SK-N-SH (cell line): ENCODE measurements at regions not wholly inside any gene's neighbourhood (a gene's known extent, or its start where the extent isn't known, plus 50 kb on each side); places are given as distances from the start of the nearest gene placed in this dataset.

Source experiments
- CTCF ChIA-PET: fragments of 300-600, 350-600 bp; formaldehyde crosslinking; extraction: SDS; loops from one replicate; lab custom pipeline; 2021; lab: Yijun Ruan, JAX
- POLR2A ChIA-PET: fragments of 350-600 bp; sonication (Branson Sonifier 250); formaldehyde crosslinking; extraction: SDS; loops from one replicate; lab custom pipeline; 2020; ENCODE audit warnings: antibody characterized with exemption, inconsistent platforms; lab: Yijun Ruan, JAX
- DNase-seq: peaks from one replicate; pipeline ENCODE4 v3.0.0; 2012
- H2AFZ ChIP-seq: fragments of 200-600 bp; sonication (generic); 2 replicates; pipeline ENCODE4 v1.8.1; 2016; ENCODE audit warnings: antibody characterized with exemption, mild to moderate bottlenecking, low read depth
- H3F3A ChIP-seq: fragments of 200-600 bp; sonication (generic); replicated peaks from 2 replicates; pipeline ENCODE3; 2016; ENCODE audit warnings: antibody characterized with exemption, mild to moderate bottlenecking; ENCODE audit not compliant: insufficient read depth
- H3K27ac ChIP-seq, 2 experiments: fragments of 200-500 bp in 1 of 2; fragments of 200-600 bp in 1 of 2; sonication (Bioruptor generic) in 1 of 2; sonication (generic), shearing (Covaris generic) in 1 of 2; 2 replicates each; pipeline versions ENCODE4 v1.5.1 to v1.6.1; 2014 to 2016; ENCODE audit warnings: low read depth in 2 of 2, inconsistent platforms in 1 of 2, low read length in 1 of 2, mild to moderate bottlenecking in 1 of 2, mixed read lengths in 1 of 2
- H3K27me3 ChIP-seq: fragments of 200-600 bp; sonication (generic), shearing (Covaris generic); 2 replicates; pipeline ENCODE4 v1.6.1; 2016; ENCODE audit warnings: mixed run types; ENCODE audit not compliant: insufficient read depth
- H3K36me3 ChIP-seq, 2 experiments: fragments of 200-500 bp in 1 of 2; fragments of 200-600 bp in 1 of 2; sonication (Bioruptor generic) in 1 of 2; sonication (generic) in 1 of 2; replicated peaks in 1 of 2; 2 replicates each; pipeline versions ENCODE3 to v1.5.1; 2014 to 2016; ENCODE audit warnings: low read length in 1 of 2, mild to moderate bottlenecking in 1 of 2; ENCODE audit not compliant: insufficient read depth in 2 of 2, control insufficient read depth in 1 of 2
- H3K4me1 ChIP-seq, 2 experiments: fragments of 200-500 bp in 1 of 2; fragments of 200-600 bp in 1 of 2; sonication (Bioruptor generic) in 1 of 2; sonication (generic), shearing (Covaris generic) in 1 of 2; 2 replicates each; pipeline versions ENCODE4 v1.5.1 to v1.6.1; 2014 to 2016; ENCODE audit warnings: low read depth in 1 of 2, low read length in 1 of 2, mixed run types in 1 of 2; ENCODE audit not compliant: insufficient read depth in 2 of 2, control insufficient read depth in 1 of 2
- H3K4me2 ChIP-seq: fragments of 200-600 bp; sonication (generic), shearing (Covaris generic); 2 replicates; pipeline ENCODE4 v1.6.1; 2017; ENCODE audit warnings: mixed run types
- H3K4me3 ChIP-seq, 2 experiments: fragments of 200-500 bp in 1 of 2; fragments of 200-600 bp in 1 of 2; sonication (Bioruptor generic) in 1 of 2; sonication (generic), shearing (Covaris generic) in 1 of 2; 2 replicates each; pipeline versions ENCODE4 v1.5.1 to v1.8.1; 2014 to 2016; ENCODE audit warnings: low read depth in 2 of 2, inconsistent platforms in 1 of 2, low read length in 1 of 2, mild to moderate bottlenecking in 1 of 2, mixed read lengths in 1 of 2, moderate library complexity in 1 of 2
- H3K79me2 ChIP-seq: fragments of 200-600 bp; sonication (generic); 2 replicates; pipeline ENCODE4 v1.8.1; 2017; ENCODE audit warnings: mild to moderate bottlenecking; ENCODE audit not compliant: insufficient read depth
- H3K9ac ChIP-seq: fragments of 200-600 bp; sonication (generic); 2 replicates; pipeline ENCODE4 v1.6.1; 2017; ENCODE audit warnings: mixed run types
- H3K9me2 ChIP-seq: fragments of 200-600 bp; sonication (generic); 2 replicates; pipeline ENCODE4 v1.6.1; 2017; ENCODE audit warnings: mixed run types
- H3K9me3 ChIP-seq: fragments of 200-600 bp; sonication (generic); 2 replicates; pipeline ENCODE4 v1.6.1; 2017; ENCODE audit warnings: mixed run types, mild to moderate bottlenecking, moderate library complexity
- H4K20me1 ChIP-seq: fragments of 200-600 bp; sonication (generic); 2 replicates; pipeline ENCODE4 v1.6.1; 2017; ENCODE audit warnings: mild to moderate bottlenecking, mixed run types; ENCODE audit not compliant: insufficient read depth
- CHD2 ChIP-seq: fragments of 150-350 bp; IDR thresholded peaks from 2 replicates; pipeline ENCODE4 v1.6.1; 2018; ENCODE audit warnings: low read length; ENCODE audit not compliant: partially characterized antibody
- EZH2phosphoT487 ChIP-seq: fragments of 200-600 bp; sonication (generic); IDR thresholded peaks from 2 replicates; pipeline ENCODE4 v1.6.1; 2017; ENCODE audit warnings: low read depth, mixed run types, mild to moderate bottlenecking, antibody characterized with exemption, moderate library complexity, borderline replicate concordance
- FOSL2 ChIP-seq: IDR thresholded peaks from 2 replicates; pipeline ENCODE4 v1.4.0; 2012; ENCODE audit warnings: low read depth, mild to moderate bottlenecking, moderate library complexity, borderline replicate concordance
- FOXJ3 ChIP-seq: sonication (generic); formaldehyde crosslinking; IDR thresholded peaks from 2 replicates; pipeline ENCODE4 v1.5.1; 2020; ENCODE audit warnings: mild to moderate bottlenecking, missing genetic modification reagents
- FOXM1 ChIP-seq: IDR thresholded peaks from 2 replicates; pipeline ENCODE4 v1.4.0; 2012; ENCODE audit warnings: low read depth, mild to moderate bottlenecking
- GABPA ChIP-seq: IDR thresholded peaks from 2 replicates; pipeline ENCODE4 v1.4.0; 2012; ENCODE audit warnings: low read depth, mild to moderate bottlenecking
- IRF3 ChIP-seq: fragments of 150-350 bp; IDR thresholded peaks from 2 replicates; pipeline ENCODE4 v1.6.1; 2016; ENCODE audit warnings: mild to moderate bottlenecking, low read depth, low read length
- JUND ChIP-seq: IDR thresholded peaks from 2 replicates; pipeline ENCODE4 v1.4.0; 2012
- MEF2A ChIP-seq: IDR thresholded peaks from 2 replicates; pipeline ENCODE4 v1.4.0; 2012; ENCODE audit warnings: low read depth, borderline replicate concordance
- MXI1 ChIP-seq: IDR thresholded peaks from 2 replicates; pipeline ENCODE4 v1.6.1; 2012; ENCODE audit warnings: mild to moderate bottlenecking, low read depth, low read length, improper control_type of control experiment
- NRF1 ChIP-seq: IDR thresholded peaks from 2 replicates; pipeline ENCODE4 v1.6.1; 2012; ENCODE audit warnings: low read depth, mild to moderate bottlenecking, low read length
- RAD21 ChIP-seq: IDR thresholded peaks from 2 replicates; pipeline ENCODE4 v1.6.1; 2012; ENCODE audit warnings: mild to moderate bottlenecking, low read length
- RCOR1 ChIP-seq: fragments of 150-350 bp; IDR thresholded peaks from 2 replicates; pipeline ENCODE4 v1.6.1; 2017; ENCODE audit warnings: antibody characterized with exemption, low read length
- RFX5 ChIP-seq: IDR thresholded peaks from 2 replicates; pipeline ENCODE4 v1.6.1; 2012; ENCODE audit warnings: mild to moderate bottlenecking, improper control_type of control experiment, low read length
- RXRA ChIP-seq: IDR thresholded peaks from 2 replicates; pipeline ENCODE4 v1.4.0; 2012; ENCODE audit warnings: low read depth, mild to moderate bottlenecking, borderline replicate concordance
- SIN3A ChIP-seq: IDR thresholded peaks from 2 replicates; pipeline ENCODE4 v1.6.1; 2012; ENCODE audit warnings: low read depth, mild to moderate bottlenecking, low read length, moderate library complexity, borderline replicate concordance
- TCF12 ChIP-seq: IDR thresholded peaks from 2 replicates; pipeline ENCODE4 v1.4.0; 2012
- TEAD4 ChIP-seq: IDR thresholded peaks from 2 replicates; pipeline ENCODE4 v1.4.0; 2012; ENCODE audit warnings: mild to moderate bottlenecking, borderline replicate concordance; ENCODE audit not compliant: insufficient read depth
- YY1 ChIP-seq: IDR thresholded peaks from 2 replicates; pipeline ENCODE4 v1.4.0; 2012; ENCODE audit warnings: low read depth, mild to moderate bottlenecking
- WGBS: methylation state at CpG from one replicate; pipeline ENCODE4 v1.1.6; 2017; ENCODE audit warnings: low lambda C conversion rate; 5-methylcytosine and 5-hydroxymethylcytosine counted together
- TF ChIP-seq, protein P1 (sequence below): IDR thresholded peaks from 2 replicates; pipeline ENCODE4 v1.4.0; 2012; ENCODE audit warnings: low read depth
- TF ChIP-seq, protein P2 (sequence below): IDR thresholded peaks from 2 replicates; pipeline ENCODE4 v1.6.1; 2012; ENCODE audit warnings: mild to moderate bottlenecking, low read depth, low read length, moderate library complexity
- TF ChIP-seq, protein P3 (sequence below): IDR thresholded peaks from 2 replicates; pipeline ENCODE4 v1.4.0; 2012; ENCODE audit warnings: low read depth, borderline replicate concordance

GRCh38 chr1:209355415-209355814, 228.1 kb upstream of the CAMK1G start:
- no peak overlapping the region for H3K4me2 ChIP-seq
- H3K79me2 ChIP-seq, result no peaks in the 10 kb centered on the region
- H3K9ac ChIP-seq, result no peak overlapping the region
- TF ChIP-seq, protein P1, sequence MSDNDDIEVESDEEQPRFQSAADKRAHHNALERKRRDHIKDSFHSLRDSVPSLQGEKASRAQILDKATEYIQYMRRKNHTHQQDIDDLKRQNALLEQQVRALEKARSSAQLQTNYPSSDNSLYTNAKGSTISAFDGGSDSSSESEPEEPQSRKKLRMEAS, result no peak
- TF ChIP-seq RXRA (no peak), FOXJ3 (no peak), MEF2A (no peak), GABPA (no peak), CHD2 (no peak), FOXM1 (no peak), SIN3A (no peak), JUND (no peak), MXI1 (no peak), IRF3 (no peak), FOSL2 (no peak)
- TF ChIP-seq, all 33 proteins: peak for 0
- Histone ChIP-seq H3K4me1 (peaks cover 0 to 27% of the 10 kb centered on the region in 2 experiments; a peak in 2 of 4 replicates), H3K27ac (no peak overlapping the region), H3F3A (peaks cover 3% of the 10 kb centered on the region), H4K20me1 (no peaks in the 10 kb centered on the region), H3K9me2 (no peaks in the 10 kb centered on the region), H3K4me3 (no peak overlapping the region), H3K9me3 (no peaks in the 10 kb centered on the region), H3K27me3 (no peaks in the 10 kb centered on the region), H3K36me3 (no peaks in the 10 kb centered on the region), H2AFZ (no peak overlapping the region)
- DNase-seq, result no peak
- WGBS, result 92% methylated on average over 4 of the region's 4 CpGs
- CTCF ChIA-PET, result interaction anchor here (0.8 to 9.2 kb wide), 21 partner anchors 13 to 703 kb away, joined by 3 to 133 read pairs (median 9); no protein-coding TSS in a partner anchor
- POLR2A ChIA-PET, result no interaction called here

GRCh38 chr1:209356976-209357377, 226.5 kb upstream of the CAMK1G start:
- Histone ChIP-seq H3F3A (peaks cover 3% of the 10 kb centered on the region), H3K27me3 (no peaks in the 10 kb centered on the region), H3K4me1 (peaks cover 0 to 16% of the 10 kb centered on the region in 2 experiments; a peak in 2 of 4 replicates), H3K9me3 (no peaks in the 10 kb centered on the region), H2AFZ (no peak overlapping the region), H3K27ac (no peak overlapping the region), H3K4me2 (no peak overlapping the region), H3K9ac (no peak overlapping the region), H3K79me2 (no peaks in the 10 kb centered on the region), H3K4me3 (no peak overlapping the region), H3K36me3 (no peaks in the 10 kb centered on the region), H4K20me1 (no peaks in the 10 kb centered on the region), H3K9me2 (no peaks in the 10 kb centered on the region)
- CTCF ChIA-PET, result interaction anchor here (1.3 kb wide), 1 partner anchor 10 kb away, joined by 3 read pairs; no protein-coding TSS in a partner anchor
- TF ChIP-seq RXRA (no peak), JUND (no peak), RCOR1 (no peak), YY1 (no peak), EZH2phosphoT487 (no peak), NRF1 (no peak), MXI1 (no peak), FOXM1 (no peak), RAD21 (no peak), TEAD4 (no peak), RFX5 (no peak), FOXJ3 (no peak), TCF12 (no peak)
- TF ChIP-seq, protein P2, sequence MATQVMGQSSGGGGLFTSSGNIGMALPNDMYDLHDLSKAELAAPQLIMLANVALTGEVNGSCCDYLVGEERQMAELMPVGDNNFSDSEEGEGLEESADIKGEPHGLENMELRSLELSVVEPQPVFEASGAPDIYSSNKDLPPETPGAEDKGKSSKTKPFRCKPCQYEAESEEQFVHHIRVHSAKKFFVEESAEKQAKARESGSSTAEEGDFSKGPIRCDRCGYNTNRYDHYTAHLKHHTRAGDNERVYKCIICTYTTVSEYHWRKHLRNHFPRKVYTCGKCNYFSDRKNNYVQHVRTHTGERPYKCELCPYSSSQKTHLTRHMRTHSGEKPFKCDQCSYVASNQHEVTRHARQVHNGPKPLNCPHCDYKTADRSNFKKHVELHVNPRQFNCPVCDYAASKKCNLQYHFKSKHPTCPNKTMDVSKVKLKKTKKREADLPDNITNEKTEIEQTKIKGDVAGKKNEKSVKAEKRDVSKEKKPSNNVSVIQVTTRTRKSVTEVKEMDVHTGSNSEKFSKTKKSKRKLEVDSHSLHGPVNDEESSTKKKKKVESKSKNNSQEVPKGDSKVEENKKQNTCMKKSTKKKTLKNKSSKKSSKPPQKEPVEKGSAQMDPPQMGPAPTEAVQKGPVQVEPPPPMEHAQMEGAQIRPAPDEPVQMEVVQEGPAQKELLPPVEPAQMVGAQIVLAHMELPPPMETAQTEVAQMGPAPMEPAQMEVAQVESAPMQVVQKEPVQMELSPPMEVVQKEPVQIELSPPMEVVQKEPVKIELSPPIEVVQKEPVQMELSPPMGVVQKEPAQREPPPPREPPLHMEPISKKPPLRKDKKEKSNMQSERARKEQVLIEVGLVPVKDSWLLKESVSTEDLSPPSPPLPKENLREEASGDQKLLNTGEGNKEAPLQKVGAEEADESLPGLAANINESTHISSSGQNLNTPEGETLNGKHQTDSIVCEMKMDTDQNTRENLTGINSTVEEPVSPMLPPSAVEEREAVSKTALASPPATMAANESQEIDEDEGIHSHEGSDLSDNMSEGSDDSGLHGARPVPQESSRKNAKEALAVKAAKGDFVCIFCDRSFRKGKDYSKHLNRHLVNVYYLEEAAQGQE, result no peak
- TF ChIP-seq, protein P1, result no peak
- TF ChIP-seq, protein P3, sequence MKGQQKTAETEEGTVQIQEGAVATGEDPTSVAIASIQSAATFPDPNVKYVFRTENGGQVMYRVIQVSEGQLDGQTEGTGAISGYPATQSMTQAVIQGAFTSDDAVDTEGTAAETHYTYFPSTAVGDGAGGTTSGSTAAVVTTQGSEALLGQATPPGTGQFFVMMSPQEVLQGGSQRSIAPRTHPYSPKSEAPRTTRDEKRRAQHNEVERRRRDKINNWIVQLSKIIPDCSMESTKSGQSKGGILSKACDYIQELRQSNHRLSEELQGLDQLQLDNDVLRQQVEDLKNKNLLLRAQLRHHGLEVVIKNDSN, result no peak
- WGBS, result 91% methylated on average over 6 of the region's 6 CpGs
- POLR2A ChIA-PET, result interaction anchor here (0.6 kb wide), 1 partner anchor 149 kb away, joined by 3 read pairs; no protein-coding TSS in a partner anchor
- DNase-seq, result no peak
